ENCODE measurements at regions not wholly inside any gene's neighbourhood (a gene's known extent, or its start where the extent isn't known, plus 50 kb on each side); places are given as distances from the start of the nearest gene placed in this dataset.
"Not testable (repeated sequence)": the region's sequence is repeated elsewhere in the genome, so short reads cannot be mapped to it uniquely, and the experiment has no call there.

DNA sequence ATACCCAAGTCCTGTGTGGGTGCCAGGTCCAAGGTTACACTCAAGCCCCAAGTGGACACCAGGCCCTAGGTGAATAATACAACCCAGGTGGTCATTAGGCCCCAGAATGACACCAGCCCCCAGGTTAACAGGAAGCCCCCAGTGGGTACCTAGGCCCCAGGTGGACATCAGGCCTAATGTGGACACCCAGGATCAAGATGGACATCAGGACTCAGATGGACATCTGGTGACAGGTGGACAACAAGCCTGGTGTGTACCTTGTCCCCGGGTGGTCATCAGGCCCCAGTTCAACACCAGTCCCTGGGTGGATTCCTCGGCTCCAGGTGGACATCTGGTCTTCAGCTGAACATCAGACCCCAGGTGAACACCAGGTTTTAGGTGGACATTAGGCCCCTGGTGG is 1485.4 kb upstream of the TPTE start:
- TF ChIP-seq NFRKB (IDR thresholded peaks at IDR 0.05); ZNF384 (IDR thresholded peaks at IDR 0.05); CTBP1 (IDR thresholded peaks at IDR 0.05; ENCODE audit: borderline replicate concordance); BHLHE40 (IDR thresholded peaks at IDR 0.05; ENCODE audit: borderline replicate concordance); ELF4 (IDR thresholded peaks at IDR 0.05): not testable (repeated sequence)

Data from HEK293T (cell line).